ENCODE measurements at regions not wholly inside any gene's neighbourhood (a gene's known extent, or its start where the extent isn't known, plus 50 kb on each side); places are given as distances from the start of the nearest gene placed in this dataset.

GRCh38 chr3:34828847-34829246 is 810.5 kb upstream of the ARPP21 start:
- TF ChIP-seq POLR2AphosphoS5 (IDR thresholded peaks at IDR 0.05; ENCODE audit: low read length) = no peak
- TF ChIP-seq, protein P1, sequence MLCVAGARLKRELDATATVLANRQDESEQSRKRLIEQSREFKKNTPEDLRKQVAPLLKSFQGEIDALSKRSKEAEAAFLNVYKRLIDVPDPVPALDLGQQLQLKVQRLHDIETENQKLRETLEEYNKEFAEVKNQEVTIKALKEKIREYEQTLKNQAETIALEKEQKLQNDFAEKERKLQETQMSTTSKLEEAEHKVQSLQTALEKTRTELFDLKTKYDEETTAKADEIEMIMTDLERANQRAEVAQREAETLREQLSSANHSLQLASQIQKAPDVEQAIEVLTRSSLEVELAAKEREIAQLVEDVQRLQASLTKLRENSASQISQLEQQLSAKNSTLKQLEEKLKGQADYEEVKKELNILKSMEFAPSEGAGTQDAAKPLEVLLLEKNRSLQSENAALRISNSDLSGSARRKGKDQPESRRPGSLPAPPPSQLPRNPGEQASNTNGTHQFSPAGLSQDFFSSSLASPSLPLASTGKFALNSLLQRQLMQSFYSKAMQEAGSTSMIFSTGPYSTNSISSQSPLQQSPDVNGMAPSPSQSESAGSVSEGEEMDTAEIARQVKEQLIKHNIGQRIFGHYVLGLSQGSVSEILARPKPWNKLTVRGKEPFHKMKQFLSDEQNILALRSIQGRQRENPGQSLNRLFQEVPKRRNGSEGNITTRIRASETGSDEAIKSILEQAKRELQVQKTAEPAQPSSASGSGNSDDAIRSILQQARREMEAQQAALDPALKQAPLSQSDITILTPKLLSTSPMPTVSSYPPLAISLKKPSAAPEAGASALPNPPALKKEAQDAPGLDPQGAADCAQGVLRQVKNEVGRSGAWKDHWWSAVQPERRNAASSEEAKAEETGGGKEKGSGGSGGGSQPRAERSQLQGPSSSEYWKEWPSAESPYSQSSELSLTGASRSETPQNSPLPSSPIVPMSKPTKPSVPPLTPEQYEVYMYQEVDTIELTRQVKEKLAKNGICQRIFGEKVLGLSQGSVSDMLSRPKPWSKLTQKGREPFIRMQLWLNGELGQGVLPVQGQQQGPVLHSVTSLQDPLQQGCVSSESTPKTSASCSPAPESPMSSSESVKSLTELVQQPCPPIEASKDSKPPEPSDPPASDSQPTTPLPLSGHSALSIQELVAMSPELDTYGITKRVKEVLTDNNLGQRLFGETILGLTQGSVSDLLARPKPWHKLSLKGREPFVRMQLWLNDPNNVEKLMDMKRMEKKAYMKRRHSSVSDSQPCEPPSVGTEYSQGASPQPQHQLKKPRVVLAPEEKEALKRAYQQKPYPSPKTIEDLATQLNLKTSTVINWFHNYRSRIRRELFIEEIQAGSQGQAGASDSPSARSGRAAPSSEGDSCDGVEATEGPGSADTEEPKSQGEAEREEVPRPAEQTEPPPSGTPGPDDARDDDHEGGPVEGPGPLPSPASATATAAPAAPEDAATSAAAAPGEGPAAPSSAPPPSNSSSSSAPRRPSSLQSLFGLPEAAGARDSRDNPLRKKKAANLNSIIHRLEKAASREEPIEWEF (IDR thresholded peaks at IDR 0.05; ENCODE audit: insufficient replicate concordance, low read depth, low read length) = no peak
- TF ChIP-seq MEF2A (IDR thresholded peaks at IDR 0.05; ENCODE audit: insufficient read depth, low read depth, low read length) = no peak
- TF ChIP-seq POLR2A (IDR thresholded peaks at IDR 0.05; ENCODE audit: low read depth, low read length) = no peak
- TF ChIP-seq HDGF (IDR thresholded peaks at IDR 0.05) = no peak
- TF ChIP-seq NFIC (IDR thresholded peaks at IDR 0.05; ENCODE audit: low read depth, low read length) = no peak
- TF ChIP-seq EP300 (IDR thresholded peaks at IDR 0.05; ENCODE audit: borderline replicate concordance in 1 of 2, control insufficient read depth in 1 of 2, low read depth in 2 of 2, low read length in 2 of 2) = no peak
- no peak for TF ChIP-seq CTCF (IDR thresholded peaks at IDR 0.05 in 2 of 3, conservative IDR thresholded peaks at IDR 0.05 in 1 of 3; ENCODE audit: control insufficient read depth in 2 of 3, extremely low read depth in 1 of 3, insufficient read depth in 1 of 3, low read depth in 3 of 3, low read length in 3 of 3)
- no peak for TF ChIP-seq RAD21 (IDR thresholded peaks at IDR 0.05; ENCODE audit: insufficient read depth, low read depth, low read length)
- TF ChIP-seq MYC (IDR thresholded peaks at IDR 0.05; ENCODE audit: insufficient read depth, insufficient read length, insufficient replicate concordance, low read length, severe bottlenecking) = no peak
- no peak for TF ChIP-seq RAD51 (IDR thresholded peaks at IDR 0.05)
- TF ChIP-seq BCL11A (IDR thresholded peaks at IDR 0.05; ENCODE audit: low read depth, low read length) = no peak
- TF ChIP-seq, protein P2, sequence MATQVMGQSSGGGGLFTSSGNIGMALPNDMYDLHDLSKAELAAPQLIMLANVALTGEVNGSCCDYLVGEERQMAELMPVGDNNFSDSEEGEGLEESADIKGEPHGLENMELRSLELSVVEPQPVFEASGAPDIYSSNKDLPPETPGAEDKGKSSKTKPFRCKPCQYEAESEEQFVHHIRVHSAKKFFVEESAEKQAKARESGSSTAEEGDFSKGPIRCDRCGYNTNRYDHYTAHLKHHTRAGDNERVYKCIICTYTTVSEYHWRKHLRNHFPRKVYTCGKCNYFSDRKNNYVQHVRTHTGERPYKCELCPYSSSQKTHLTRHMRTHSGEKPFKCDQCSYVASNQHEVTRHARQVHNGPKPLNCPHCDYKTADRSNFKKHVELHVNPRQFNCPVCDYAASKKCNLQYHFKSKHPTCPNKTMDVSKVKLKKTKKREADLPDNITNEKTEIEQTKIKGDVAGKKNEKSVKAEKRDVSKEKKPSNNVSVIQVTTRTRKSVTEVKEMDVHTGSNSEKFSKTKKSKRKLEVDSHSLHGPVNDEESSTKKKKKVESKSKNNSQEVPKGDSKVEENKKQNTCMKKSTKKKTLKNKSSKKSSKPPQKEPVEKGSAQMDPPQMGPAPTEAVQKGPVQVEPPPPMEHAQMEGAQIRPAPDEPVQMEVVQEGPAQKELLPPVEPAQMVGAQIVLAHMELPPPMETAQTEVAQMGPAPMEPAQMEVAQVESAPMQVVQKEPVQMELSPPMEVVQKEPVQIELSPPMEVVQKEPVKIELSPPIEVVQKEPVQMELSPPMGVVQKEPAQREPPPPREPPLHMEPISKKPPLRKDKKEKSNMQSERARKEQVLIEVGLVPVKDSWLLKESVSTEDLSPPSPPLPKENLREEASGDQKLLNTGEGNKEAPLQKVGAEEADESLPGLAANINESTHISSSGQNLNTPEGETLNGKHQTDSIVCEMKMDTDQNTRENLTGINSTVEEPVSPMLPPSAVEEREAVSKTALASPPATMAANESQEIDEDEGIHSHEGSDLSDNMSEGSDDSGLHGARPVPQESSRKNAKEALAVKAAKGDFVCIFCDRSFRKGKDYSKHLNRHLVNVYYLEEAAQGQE (IDR thresholded peaks at IDR 0.05; ENCODE audit: low read depth, low read length) = no peak
